GM21381 (cell line): ENCODE measurements at regions not wholly inside any gene's neighbourhood (a gene's known extent, or its start where the extent isn't known, plus 50 kb on each side); places are given as distances from the start of the nearest gene placed in this dataset.

Experiments used
- ATAC-seq: cut with Tn5 transposase; IDR thresholded peaks from one replicate; pipeline ENCODE4 v1.9.1; 2021; ENCODE audit warnings: mild to moderate bottlenecking, moderate library complexity; ENCODE audit not compliant: unreplicated experiment

DNA sequence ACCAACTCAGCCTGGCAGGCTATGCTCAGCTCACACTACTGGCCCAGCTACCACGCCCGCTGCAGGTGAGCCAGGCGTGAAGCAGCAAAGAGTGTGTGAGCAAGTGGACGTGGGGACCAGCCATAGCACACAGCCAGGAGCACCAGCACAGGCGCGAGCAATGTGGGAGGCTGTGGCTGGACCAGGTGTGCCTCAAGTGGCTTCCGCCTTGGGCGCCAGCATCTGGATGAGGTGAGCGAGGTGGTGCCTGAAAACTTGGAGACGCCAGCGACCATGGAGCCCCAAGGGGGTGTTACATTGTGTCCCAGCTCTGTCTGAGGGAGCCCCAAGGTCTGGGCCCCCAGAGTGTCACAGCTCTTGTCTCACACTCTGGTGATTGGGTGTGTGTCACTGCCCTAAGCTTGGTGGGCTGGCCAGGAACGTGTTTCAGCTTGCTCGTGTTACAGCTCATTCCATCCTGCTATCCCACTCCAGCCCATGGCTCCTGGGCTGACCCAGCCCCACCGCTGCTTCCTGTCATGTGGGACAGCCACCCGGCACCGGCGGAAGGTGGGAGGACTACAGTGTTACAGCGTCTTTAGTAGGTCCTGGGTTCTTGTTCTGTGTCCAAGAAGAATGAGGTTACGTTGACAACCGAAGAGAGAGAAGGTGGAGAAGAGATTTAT is 508.0 kb upstream of the MMS22L start:
- no peak for ATAC-seq

DNA sequence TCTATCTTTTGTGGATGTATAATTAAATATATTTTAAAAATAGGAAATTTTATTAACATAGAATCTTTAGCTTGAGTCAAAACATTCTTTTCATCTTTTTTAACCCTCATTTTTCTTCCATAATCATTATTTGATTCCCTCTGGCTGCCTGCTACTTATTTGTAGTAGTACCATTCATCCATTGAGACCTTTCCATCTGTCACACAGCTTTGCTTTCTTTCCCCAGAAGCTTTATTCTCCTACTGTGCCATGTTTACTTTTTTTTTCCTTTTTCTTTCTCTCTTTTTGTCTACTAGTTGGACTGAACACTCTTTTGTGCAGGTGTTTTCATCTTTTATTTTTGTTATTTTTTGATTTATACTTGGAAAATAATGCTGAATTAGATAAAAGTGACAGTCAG is 522.6 kb upstream of the MMS22L start:
- ATAC-seq: no peak

DNA sequence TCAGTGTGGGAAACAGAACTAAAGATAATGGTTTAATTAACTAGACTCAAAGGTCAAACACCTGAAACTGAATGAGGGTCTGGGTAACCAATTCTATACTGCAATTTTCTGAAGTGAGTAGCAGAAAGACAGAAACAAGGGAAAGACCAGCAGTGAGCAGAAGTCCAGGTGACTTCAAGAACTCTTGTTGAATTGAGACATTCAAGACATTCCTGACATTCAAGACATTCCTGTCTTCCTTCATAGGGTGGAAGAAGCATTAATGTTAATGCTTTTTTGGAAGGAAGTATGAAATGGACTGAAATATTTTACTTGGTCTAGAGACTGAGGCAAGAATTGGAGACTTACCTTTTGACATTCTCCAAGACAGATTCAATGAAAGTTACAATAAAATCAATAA is 529.9 kb upstream of the MMS22L start:
- no peak for ATAC-seq

DNA sequence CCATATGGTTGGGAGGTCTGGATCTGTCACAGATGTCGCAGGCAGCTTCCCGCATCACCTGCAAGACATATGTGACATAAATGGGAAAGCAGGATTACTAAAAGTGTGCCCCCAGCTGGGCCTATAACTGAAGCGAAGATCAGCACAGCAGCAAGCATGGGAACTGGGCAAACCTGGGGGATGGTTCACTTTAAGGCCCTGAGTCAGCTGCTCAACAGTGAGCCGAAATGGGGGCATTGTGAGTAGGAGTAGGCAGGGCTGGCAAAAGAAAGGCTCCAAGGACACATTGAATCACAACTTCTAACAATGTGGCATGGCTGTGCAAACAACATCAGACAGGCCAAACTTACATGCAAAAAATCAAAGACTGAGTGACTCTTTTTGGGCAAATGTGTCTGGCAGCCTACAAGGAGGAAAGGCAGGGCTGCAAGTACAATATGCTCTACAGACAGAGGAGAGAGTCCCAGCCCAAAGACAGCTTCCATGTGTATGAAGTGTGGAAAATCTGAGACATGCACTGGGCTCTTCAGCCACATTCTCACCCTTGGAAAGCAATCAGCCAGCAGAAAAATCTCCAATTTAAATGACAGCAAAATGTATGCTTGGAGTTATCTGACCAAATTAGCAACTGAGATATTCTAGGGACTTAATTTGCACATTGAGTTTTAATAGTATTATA is 531.0 kb upstream of the MMS22L start:
- no peak for ATAC-seq

DNA sequence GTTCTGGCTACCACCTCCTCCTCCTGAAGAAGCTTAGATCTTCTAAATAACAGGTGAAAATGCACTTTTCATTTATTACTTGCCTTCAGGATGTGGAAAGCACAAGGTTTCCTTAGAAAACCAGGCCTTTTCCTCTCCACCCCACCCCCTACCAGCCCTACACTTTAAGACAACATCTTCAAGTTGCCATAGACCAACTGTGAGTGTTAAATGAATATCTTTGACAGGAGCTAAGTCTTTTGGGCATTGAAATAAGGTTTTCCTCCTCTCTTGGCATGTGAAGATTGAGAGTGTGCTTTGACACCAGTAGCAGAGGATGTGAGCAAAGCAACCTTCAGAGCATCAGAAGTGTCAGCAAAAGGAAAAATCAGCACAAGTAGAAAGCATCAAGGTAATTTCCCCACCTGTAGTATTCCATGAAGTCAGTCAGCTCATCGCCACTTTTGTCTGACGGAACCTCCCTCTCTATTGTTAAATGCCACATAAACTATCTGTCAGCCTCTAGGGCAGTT is 532.3 kb upstream of the MMS22L start:
- no peak for ATAC-seq

DNA sequence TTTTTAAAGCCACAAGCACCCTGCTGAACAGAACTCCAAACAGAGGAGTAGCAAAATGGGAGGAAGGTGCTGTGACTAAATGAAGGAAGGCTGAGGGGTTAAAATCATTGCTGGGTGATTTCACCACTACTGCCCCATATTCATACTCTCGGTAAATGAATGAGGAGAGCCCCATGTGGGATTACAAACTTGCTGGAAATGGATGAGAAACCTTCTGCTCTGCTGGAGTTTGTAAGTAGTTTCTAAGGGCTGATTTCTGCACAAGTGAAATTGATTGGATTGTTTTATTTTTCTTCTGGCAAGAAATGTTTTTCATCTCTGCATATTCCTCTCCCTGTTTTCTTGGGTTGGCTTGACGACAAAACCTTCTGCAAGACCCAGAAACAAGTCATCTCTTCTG is 533.5 kb upstream of the MMS22L start:
- no peak for ATAC-seq

DNA sequence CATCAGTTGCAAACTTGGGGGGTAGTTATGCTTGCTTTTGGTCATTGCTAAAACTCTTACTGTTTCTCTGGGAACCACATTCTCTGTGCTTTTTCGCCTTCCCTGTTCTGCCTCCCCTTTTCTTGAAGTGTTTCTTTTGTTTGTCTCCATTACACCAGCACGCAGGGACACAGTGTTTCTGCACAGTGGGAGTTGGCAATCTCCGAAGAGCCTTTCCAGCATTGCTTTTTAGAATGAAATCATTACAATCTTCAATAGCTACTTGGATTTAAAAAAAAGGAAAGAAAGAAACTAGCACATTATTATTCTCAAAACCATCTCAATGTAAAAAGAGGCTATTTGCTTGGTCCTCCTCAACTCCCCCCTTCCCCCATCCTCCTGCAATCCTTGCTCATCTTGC is 536.7 kb upstream of the MMS22L start:
- ATAC-seq: no peak

DNA sequence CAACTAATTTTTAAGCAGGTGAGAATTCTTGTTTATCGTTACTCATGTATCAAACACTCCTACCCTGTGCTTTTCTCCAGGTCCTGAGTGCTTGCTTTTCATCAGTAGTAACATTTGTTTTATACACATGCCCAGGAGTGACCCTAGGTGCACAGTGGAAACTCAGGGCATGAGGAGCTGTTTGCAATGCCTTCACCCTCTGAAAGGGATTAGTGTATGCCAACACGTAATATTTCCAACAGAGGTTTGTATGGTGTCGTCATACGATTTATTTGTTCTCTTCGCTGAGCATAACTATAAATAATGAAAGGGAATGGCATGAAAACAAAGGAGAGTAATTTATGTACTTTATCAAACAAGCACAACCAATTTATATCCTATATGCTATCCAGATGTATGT is 537.4 kb upstream of the MMS22L start:
- ATAC-seq: no peak

DNA sequence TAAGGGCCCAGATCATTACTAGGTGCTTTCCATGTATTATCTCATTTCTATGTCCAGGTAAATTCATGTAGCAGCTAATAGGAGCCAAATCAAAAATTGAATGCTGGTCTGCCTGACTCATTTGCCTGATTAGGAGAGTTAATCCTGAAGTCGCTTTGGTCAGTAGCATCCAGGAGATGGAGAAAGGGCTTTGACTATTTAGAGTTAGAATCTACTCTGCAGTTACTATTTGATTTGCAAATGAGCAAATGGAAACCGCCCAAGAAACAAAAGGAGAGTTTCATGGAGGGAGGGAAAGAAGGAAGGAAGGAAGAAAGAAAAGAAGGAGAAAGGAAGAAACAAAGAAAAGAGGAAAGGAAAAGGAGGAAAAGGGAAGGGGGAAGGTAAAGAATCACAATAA is 539.6 kb upstream of the MMS22L start:
- no peak for ATAC-seq

DNA sequence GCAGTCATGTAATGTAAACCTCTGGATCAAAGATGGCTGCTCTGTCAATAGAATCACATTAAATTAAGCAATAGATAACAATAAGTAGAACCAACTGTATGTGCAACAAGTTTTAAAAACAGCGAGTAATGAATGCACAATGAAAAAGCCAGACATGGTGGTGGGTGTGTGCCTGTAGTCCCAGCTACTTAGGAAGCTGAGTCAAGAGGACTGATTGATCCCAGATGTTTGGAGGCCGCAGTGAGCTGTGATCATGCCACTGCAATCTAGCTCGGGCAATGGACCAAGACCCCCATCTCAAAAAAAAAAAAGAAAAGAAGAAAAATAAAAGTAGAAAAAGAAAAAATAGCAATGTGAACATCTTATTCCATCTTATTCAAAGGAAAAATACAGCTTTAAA is 558.7 kb upstream of the MMS22L start:
- no peak for ATAC-seq

DNA sequence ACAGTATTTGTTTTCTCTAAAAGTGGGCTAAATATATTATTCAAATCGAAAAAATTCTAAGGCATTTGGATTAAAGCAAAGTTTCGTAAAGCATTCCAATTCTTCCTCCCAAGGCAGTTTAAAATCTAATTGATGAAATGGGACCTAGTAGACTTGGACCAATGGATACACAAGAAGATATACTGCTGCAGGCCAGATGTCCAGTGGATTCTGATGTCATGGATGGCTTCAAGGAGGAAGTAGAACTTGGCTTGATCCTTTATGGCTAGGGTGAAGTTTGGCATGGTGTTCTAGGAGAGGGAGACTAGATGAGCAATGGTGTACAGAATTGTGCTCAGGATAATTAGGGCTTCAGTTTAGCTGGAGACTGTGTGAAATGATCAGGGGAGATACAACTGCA is 559.5 kb upstream of the MMS22L start:
- ATAC-seq: no peak

DNA sequence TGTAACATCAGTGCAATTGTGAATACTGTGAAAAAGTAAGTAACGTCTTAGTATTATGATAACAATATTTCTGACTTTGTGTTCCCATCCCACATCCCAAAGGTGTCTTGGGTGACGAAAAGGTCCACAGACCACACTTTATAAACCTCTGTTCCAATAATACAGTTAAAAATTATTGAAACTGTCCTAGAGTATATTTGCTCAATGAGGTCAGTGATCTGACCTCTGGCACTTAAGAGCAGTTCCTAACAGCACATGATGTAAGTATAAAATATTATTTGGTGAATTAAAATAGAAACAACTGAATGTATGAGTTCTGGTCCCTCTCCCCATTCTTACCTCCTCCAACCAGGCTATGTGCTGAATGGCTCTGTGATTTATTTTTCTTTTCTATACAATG is 566.4 kb upstream of the MMS22L start:
- ATAC-seq: no peak

DNA sequence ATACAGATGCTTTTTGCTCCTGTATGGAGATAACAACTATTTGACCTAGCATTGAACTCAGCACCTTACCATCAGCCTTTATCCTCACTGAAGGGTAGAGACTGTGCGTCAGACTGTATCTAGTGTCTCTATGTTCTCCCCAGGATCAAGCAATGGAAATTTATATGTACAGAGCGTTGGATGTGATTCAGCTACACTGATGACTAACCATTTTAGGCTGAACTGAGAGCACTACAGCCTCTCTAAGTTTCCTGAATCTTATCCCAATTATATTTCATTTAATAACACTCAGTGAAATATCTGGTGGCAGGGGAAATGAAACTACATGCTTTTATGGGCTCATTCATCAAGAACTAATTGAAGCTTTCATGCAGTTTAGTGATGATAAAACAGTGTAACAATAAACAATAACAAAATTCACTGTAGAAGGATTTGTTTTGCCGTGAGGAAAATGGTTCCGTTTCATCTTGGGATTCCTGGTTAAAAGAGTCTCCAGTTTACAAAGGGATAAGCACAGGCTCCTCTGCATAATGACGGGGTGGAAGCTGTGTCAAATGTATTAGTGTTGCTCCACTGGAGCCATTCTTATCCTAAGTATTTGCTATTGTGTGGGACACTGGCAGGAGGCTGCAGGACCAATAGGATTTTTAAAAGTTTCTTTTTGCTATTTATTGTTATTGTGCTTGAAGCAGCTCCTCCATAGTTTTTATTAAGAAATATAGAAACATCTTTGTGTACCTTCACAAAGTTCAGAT is 567.6 kb upstream of the MMS22L start:
- ATAC-seq: no peak

DNA sequence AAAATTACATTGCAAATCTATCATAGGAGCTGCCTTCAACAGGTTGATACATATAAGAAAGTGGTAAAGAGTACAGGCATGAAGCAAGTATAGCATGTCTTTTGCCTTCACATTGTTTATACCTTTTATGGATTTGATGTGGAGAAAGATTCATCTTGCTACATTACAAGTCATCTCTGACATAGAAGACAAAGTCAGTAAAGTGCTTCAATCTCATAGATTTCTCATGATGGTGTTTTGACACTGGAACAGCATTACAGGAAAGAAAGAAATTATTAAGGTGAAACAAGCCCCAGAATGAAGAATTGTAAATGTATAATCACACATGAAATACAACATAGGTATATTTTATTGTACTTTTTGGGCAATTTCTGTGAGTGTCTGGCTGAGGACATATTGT is 580.7 kb upstream of the MMS22L start:
- ATAC-seq: no peak

DNA sequence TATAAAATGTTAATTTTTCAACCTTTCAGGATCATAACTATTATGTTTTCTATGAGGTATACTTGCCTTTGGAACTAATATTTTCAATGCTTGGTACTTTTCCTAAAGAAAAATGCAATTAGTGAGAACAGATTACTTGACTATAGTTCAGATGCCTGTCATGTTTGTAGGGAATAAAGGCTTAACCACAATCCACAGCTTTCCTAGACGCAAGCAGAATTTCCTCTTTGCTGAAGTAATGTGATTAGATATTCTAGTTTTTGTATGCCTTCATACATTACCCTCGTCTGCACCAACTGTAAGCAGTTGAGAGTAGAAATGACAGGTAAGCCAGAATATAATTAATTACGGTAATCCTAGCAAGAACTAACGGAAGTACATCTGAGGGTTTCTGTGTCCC is 581.4 kb upstream of the MMS22L start:
- ATAC-seq: no peak

DNA sequence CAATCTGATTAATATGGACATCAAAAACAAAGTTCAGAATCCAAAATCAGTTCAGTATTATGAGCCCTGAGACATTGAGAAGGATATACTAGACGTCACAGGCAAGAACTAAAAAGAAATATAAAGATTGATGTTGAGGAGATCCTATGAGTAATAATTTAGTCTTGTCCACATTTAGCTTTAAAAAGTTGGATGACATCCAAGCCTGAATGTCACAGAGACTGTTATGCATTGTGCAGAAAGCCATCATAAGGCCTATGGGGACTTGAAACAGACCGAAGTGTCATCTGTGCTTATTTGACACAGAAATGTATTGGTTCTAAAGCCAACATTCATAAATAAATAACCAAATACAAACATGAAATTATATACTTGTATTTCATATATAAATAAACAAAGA is 581.8 kb upstream of the MMS22L start:
- ATAC-seq: no peak

DNA sequence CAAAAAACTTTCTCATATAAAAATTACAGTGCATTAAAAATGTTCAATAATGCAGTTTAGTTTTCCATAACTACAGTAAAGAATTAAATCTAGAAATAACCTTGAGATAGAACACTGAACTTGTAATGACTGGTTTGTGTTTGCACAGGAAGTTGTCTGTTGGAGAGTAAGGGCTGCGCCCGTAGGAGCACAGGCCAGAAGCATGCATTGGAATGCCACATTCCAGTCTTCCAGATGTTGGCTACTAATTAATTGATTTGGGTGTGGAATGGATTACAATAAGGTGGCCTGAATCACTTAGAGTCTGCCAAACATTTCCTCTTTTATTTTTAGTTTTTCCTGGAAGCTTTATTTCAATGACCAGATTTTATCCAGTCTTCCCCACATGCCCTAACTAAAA is 582.6 kb upstream of the MMS22L start:
- no peak for ATAC-seq

DNA sequence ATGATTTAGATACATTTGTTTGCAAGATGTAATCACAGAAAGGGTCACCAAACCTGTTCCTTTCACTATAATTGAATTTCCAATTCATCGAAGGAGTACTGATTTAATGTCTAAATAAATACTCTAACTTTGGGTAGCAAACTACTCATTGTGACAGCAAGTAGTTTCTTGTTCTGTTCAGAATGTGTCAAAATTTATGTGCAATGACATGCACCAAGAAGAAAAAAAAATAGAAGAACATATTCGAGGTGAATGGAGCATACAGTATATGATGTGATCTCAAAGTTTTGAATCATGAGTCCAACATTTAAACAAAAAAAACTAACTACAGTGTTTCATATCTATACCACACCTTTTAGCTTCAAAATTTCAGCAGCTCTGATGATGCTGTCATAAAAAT is 583.6 kb upstream of the MMS22L start:
- no peak for ATAC-seq

DNA sequence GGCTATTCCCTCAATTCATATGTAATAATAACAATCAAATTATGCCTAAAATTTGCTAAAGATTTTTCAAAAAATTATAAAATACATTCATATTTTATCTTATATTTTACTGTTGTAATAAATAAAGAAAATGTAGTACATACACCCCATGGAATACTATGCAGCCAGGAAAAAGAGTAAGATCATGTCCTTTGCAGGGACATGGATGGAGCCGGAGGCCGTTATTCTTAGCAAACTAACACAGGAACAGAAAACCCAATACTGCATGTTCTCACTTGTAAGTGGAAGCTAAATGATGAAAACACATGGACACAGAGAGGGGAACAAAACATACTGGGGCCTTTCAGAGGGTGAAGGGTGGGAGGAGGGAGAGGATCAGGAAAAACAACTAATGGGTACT is 584.2 kb upstream of the MMS22L start:
- ATAC-seq: no peak

DNA sequence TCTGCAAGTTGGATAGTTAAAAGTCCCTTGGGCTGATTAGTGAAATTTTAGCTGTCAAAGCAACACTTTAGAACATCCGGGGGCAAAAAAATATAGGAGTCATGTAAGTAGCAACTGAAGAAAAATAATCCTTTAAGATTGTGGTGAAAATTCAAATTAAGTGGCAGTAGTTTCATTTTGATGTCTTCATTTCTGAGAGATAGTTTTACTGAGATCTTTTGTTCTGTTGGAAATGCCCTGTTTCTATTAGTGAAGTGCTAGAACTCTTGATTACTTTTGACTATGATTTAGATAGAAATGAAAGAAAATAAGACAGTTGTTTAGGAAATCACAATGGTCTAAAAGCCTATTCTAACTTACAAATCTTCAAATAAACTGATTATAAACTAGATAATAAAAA is 587.3 kb upstream of the MMS22L start:
- ATAC-seq: no peak

DNA sequence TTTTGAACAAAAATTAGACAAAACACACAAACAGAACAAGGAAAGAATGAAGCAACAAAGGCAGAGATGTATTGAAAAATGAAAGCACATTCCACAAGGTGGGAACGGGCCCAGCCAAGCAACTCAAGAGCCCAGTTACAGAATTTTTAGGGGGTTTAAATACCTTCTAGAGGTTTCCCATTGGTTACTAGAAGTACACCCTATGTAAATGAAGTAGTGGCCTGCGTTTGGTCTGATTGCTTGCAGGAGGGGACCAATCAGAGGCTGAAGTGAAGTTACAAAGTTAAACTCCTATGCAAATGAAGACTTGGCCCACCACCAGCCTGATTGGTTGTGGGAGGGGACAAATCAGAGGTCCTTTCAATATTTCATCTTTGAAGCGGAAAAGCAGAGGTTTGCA is 593.7 kb upstream of the MMS22L start:
- no peak for ATAC-seq

DNA sequence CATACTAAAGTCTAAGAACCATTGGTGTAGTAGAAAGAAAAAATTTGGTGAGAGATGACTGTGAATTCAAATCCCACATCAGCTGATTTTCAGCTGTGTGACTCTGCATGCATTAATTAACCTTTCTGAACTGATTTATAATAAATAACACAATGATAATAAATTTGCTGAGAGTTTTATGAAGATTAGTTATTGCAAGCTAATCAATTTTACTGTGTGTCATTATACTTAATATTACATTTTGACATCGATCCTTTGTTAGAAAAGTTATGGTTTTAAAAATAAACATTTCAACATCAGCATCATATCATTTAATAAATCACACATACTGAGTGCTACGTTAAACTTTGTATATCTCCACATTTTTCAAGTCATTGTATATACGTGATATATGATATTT is 599.7 kb upstream of the MMS22L start:
- no peak for ATAC-seq
